WERI-Rb-1 (cell line): ENCODE measurements at regions not wholly inside any gene's neighbourhood (a gene's known extent, or its start where the extent isn't known, plus 50 kb on each side); places are given as distances from the start of the nearest gene placed in this dataset.
"Not testable (repeated sequence)": the region's sequence is repeated elsewhere in the genome, so short reads cannot be mapped to it uniquely, and the experiment has no call there.

ENCODE experiments used
- DNase-seq: peaks from one replicate; pipeline ENCODE4 v3.0.0-alpha.2; 2020
- H3K27ac ChIP-seq: fragments of 250-450 bp; sonication (Bioruptor Pico); 2 replicates; pipeline ENCODE4 v1.5.1; 2020; ENCODE audit warnings: mild to moderate bottlenecking, moderate library complexity
- H3K27me3 ChIP-seq: fragments of 250-450 bp; sonication (Bioruptor Pico); 2 replicates; pipeline ENCODE4 v1.5.1; 2021; ENCODE audit warnings: mild to moderate bottlenecking, low read depth, moderate library complexity; ENCODE audit not compliant: insufficient read depth, severe bottlenecking
- H3K36me3 ChIP-seq: fragments of 250-450 bp; sonication (Bioruptor Pico); 2 replicates; pipeline ENCODE4 v1.5.1; 2020; ENCODE audit warnings: mild to moderate bottlenecking, moderate library complexity
- H3K4me3 ChIP-seq: 2 replicates; pipeline ENCODE4 v1.5.1; 2011; ENCODE audit warnings: low read depth, mild to moderate bottlenecking, control low read depth, low read length
- H3K9me3 ChIP-seq: fragments of 250-450 bp; sonication (Bioruptor Pico); 2 replicates; pipeline ENCODE4 v1.5.1; 2021; ENCODE audit warnings: mild to moderate bottlenecking, moderate library complexity; ENCODE audit not compliant: severe bottlenecking
- TF ChIP-seq, protein P1 (sequence below): IDR thresholded peaks from 2 replicates; pipeline ENCODE4 v1.5.1; 2011; ENCODE audit warnings: low read depth, mild to moderate bottlenecking, control low read depth, inconsistent platforms, low read length

DNA sequence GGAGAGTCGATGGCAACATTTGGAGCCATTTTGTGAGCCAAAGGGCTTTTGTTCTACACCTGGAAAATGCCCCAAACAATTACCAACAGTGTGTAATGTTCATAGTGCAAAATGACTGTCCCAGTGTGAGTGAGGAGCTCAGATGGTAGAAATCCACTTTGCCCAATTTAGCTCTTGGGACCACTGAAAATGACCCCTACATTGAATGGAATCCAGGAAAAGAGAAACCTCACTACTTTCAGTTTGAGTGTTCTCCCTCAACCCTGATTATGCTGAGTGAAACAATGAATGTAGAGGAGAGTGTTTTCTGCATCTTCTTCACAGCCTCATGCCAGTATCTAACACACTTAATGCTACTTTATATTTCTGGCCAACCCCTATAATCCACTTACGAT is 84.9 kb upstream of the NRN1 start:
- Histone ChIP-seq H3K36me3 (no peaks in the 10 kb centered on the region), H3K27me3 (peaks cover 10% of the 10 kb centered on the region), H3K27ac (no peak overlapping the region), H3K4me3 (no peak overlapping the region), H3K9me3 (peaks cover 2% of the 10 kb centered on the region)
- TF ChIP-seq, protein P1, sequence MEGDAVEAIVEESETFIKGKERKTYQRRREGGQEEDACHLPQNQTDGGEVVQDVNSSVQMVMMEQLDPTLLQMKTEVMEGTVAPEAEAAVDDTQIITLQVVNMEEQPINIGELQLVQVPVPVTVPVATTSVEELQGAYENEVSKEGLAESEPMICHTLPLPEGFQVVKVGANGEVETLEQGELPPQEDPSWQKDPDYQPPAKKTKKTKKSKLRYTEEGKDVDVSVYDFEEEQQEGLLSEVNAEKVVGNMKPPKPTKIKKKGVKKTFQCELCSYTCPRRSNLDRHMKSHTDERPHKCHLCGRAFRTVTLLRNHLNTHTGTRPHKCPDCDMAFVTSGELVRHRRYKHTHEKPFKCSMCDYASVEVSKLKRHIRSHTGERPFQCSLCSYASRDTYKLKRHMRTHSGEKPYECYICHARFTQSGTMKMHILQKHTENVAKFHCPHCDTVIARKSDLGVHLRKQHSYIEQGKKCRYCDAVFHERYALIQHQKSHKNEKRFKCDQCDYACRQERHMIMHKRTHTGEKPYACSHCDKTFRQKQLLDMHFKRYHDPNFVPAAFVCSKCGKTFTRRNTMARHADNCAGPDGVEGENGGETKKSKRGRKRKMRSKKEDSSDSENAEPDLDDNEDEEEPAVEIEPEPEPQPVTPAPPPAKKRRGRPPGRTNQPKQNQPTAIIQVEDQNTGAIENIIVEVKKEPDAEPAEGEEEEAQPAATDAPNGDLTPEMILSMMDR = no peak
- no peak for DNase-seq

DNA sequence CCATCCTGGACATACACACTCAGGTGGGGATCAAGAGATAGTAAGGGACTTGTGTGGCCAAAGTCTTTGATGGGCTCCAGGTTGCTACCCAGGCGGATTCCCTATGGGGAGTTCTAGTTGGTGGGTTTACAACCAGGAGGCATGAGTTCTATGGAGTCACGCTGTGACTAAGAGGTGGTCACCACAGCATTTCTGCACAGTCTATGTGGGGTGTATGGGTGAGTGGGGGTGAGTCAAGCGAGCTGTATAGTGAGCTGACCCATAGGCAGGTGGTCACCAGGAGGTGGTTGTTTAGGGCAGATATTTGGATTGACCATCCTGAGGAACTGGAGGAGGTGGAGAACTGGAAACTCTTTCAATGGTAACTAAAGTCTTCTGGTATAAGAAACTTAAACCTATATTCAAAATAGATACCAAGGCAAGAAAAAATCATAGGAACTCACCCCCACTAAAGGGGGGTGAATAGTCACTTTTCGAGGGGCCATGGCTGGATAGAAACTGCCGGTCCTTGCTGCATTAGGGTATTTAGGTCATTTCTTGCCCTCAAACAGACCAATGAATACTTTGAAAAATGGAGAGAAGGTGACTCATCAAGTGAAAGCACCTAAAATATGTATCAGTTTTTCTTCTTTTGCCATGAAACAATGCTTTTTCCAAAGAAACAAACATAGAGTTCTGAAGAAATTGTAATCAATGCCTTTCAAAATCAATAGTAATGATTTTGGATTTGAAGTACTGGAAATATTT is 84.3 kb upstream of the NRN1 start:
- DNase-seq = no peak
- H3K27ac ChIP-seq = no peak overlapping the region
- H3K4me3 ChIP-seq = no peak overlapping the region
- H3K36me3 ChIP-seq = no peaks in the 10 kb centered on the region
- TF ChIP-seq, protein P1 = no peak
- peaks cover 2% of the 10 kb centered on the region for H3K9me3 ChIP-seq
- peaks cover 10% of the 10 kb centered on the region for H3K27me3 ChIP-seq

DNA sequence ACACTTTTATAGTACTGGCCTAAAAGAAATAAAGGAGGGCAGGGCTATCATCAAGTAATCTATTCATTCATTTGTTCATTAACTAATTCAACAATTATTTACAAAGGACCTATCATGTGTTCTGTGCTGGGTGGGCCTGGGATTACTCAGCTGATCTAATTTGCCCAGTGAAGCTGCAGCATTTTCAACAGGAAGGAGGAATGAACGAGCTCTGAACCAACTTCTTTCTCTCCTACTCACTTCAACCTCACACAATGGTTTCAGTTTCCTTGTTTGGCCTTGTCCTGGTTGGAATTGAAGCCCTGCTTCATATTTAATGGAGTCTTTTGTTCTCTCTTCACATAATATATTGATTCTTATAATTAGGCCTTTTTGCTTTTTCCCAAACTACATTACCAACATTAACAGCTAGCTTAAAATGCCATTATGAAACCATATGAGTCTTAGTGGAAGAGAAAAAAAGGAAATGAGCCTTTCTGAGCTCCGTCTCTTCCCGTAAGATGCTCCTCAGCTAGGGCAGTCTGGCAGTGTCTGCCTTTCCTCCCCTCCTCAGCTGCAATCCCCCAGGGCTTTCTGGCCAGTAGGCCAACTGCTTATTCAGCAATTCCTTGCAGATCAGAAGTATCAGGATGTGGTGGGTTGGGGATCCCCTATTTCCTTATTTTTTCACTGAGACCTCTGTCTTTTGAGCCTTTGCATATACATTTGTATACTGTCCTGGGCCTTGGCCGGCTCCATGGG is 79.4 kb upstream of the NRN1 start:
- H3K4me3 ChIP-seq = no peak overlapping the region
- TF ChIP-seq, protein P1 = no peak
- H3K27me3 ChIP-seq = peaks cover 15% of the 10 kb centered on the region
- peaks cover 12% of the 10 kb centered on the region for H3K9me3 ChIP-seq
- no peak overlapping the region for H3K27ac ChIP-seq
- H3K36me3 ChIP-seq = no peaks in the 10 kb centered on the region
- DNase-seq = no peak

DNA sequence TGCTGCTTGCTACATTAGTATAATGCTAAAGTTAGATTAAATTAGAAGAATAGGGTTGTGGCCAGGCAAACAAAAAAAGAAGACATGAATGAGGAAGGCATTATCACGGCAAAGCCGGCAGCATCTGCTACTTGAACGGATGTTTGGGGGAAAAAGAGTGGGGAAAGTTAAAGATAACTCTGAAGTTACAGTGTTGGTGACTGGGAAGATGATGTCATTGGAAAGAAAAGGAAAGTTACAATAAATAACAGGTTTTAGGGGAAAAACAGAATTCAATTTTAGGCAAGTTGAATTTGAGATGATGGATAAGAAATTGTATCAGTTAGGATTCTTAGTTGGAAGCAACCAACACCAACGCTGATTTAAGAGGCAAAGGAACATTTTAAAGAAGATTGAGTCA is 74.2 kb upstream of the NRN1 start:
- no peak for DNase-seq

DNA sequence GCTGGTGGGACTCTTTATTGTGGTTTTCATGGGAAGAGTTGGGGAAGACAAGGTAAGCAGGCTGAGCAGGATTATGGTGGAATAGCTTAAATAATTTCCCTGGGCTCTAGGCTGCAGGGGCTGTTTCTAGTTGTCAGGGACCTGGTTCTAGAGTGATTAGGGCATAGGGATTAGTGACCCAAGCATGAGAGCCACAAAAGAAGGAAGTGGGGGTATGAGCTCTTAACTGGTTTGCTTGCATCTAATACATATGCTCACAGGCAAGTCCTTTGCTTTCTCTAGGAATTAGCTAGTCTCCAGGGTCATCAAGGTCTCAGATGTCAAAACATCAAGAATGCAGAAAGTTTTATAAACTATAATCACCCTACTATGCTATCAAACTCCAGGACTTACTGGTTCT is 67.5 kb upstream of the NRN1 start:
- TF ChIP-seq, protein P1 = no peak
- H3K9me3 ChIP-seq = no peaks in the 10 kb centered on the region
- peaks cover 5% of the 10 kb centered on the region for H3K27me3 ChIP-seq
- no peaks in the 10 kb centered on the region for H3K36me3 ChIP-seq
- no peak overlapping the region for H3K27ac ChIP-seq
- DNase-seq = no peak
- H3K4me3 ChIP-seq = no peak overlapping the region

More for the DNA sequence above, 74.2 kb upstream of the NRN1 start:
- peaks cover 10% of the 10 kb centered on the region for H3K9me3 ChIP-seq
- peaks cover 13% of the 10 kb centered on the region for H3K27me3 ChIP-seq
- H3K27ac ChIP-seq = no peak overlapping the region
- TF ChIP-seq, protein P1 = no peak
- H3K4me3 ChIP-seq = no peak overlapping the region
- H3K36me3 ChIP-seq = no peaks in the 10 kb centered on the region

DNA sequence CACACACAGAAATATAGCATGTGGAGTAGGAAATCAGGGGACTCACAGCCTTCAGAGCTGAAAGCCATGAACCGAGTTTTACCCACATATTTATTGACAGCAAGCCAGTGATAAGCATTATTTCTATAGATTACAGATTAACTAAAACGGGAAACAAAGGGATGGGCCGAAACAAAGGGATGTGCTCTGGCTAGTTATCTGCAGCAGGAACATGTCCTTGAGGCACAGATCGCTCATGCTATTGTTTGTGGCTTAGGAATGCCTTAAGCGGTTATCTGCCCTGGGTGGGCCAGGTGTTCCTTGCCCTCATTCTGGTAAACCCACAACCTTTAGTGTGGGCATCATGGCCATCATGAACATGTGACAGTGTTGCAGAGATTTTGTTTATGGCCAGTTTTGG is 61.4 kb upstream of the NRN1 start:
- not testable (repeated sequence) for H3K36me3 ChIP-seq, H3K9me3 ChIP-seq, H3K4me3 ChIP-seq, DNase-seq, H3K27me3 ChIP-seq, H3K27ac ChIP-seq
